Keratinocyte (primary cell): ENCODE measurements at regions not wholly inside any gene's neighbourhood (a gene's known extent, or its start where the extent isn't known, plus 50 kb on each side); places are given as distances from the start of the nearest gene placed in this dataset.

ENCODE experiments used
- DNase-seq: peaks from one replicate; pipeline ENCODE4 v3.0.0-alpha.2; 2011; ENCODE audit warnings: low read depth, missing footprints, low spot score
- FAIRE-seq: peaks from 2 replicates; lab custom pipeline; 2011; peaks lifted over from hg19 to GRCh38; lab: Jason Lieb, UNC
- H2AFZ ChIP-seq: 2 replicates; pipeline ENCODE4 v1.6.0; 2012; ENCODE audit warnings: low read length, control low read depth, inconsistent platforms; ENCODE audit not compliant: control insufficient read depth
- H3K27ac ChIP-seq: 2 replicates; pipeline ENCODE4 v1.5.1; 2011; ENCODE audit warnings: low read length; ENCODE audit not compliant: control insufficient read depth, insufficient read depth
- H3K27me3 ChIP-seq: 3 replicates; pipeline ENCODE4 v1.6.0; 2011; ENCODE audit warnings: low read length; ENCODE audit not compliant: control insufficient read depth, insufficient read depth; ENCODE audit errors: extremely low read depth
- H3K36me3 ChIP-seq, 2 experiments: 2 replicates in 1 of 2; 3 replicates in 1 of 2; pipeline ENCODE4 v1.5.1; 2011; ENCODE audit warnings: low read length in 2 of 2, mild to moderate bottlenecking in 1 of 2; ENCODE audit not compliant: control insufficient read depth in 2 of 2, insufficient read depth in 2 of 2; ENCODE audit errors: extremely low read depth in 1 of 2
- H3K4me1 ChIP-seq: 3 replicates; pipeline ENCODE4 v1.5.1; 2011; ENCODE audit warnings: low read length; ENCODE audit not compliant: control insufficient read depth, insufficient read depth; ENCODE audit errors: extremely low read depth
- H3K4me2 ChIP-seq: 3 replicates; pipeline ENCODE4 v1.6.0; 2011; ENCODE audit warnings: low read depth, low read length; ENCODE audit not compliant: control insufficient read depth, insufficient read depth; ENCODE audit errors: extremely low read depth
- H3K4me3 ChIP-seq, 3 experiments: fragments of 200-600 bp in 1 of 3; sonication (generic) in 1 of 3; 2 replicates in 2 of 3; 3 replicates in 1 of 3; pipeline ENCODE4 v1.5.1; 2011 to 2016; ENCODE audit warnings: low read length in 3 of 3, mild to moderate bottlenecking in 3 of 3, control low read depth in 2 of 3, inconsistent platforms in 1 of 3, low read depth in 1 of 3, mixed read lengths in 1 of 3, mixed run types in 1 of 3, moderate library complexity in 1 of 3; ENCODE audit not compliant: control insufficient read depth in 2 of 3, insufficient read depth in 2 of 3; ENCODE audit errors: extremely low read depth in 1 of 3
- H3K79me2 ChIP-seq: 2 replicates; pipeline ENCODE4 v1.6.0; 2012; ENCODE audit warnings: low read length; ENCODE audit not compliant: control insufficient read depth, insufficient read depth
- H3K9ac ChIP-seq: 3 replicates; pipeline ENCODE4 v1.6.0; 2011; ENCODE audit warnings: low read length; ENCODE audit not compliant: control insufficient read depth, insufficient read depth; ENCODE audit errors: extremely low read depth
- H3K9me1 ChIP-seq: 3 replicates; pipeline ENCODE4 v1.6.0; 2011; ENCODE audit warnings: low read length; ENCODE audit not compliant: control insufficient read depth, insufficient read depth; ENCODE audit errors: extremely low read depth
- H3K9me3 ChIP-seq: 2 replicates; pipeline ENCODE4 v1.5.1; 2012; ENCODE audit warnings: low read depth, low read length; ENCODE audit not compliant: control insufficient read depth
- H4K20me1 ChIP-seq: 3 replicates; pipeline ENCODE4 v1.6.0; 2011; ENCODE audit warnings: low read length; ENCODE audit not compliant: control insufficient read depth, insufficient read depth; ENCODE audit errors: extremely low read depth
- CTCF ChIP-seq, 3 experiments: IDR thresholded peaks in 1 of 3; conservative IDR thresholded peaks in 1 of 3; optimal IDR thresholded peaks in 1 of 3; 2 replicates in 2 of 3; 3 replicates in 1 of 3; pipeline versions ENCODE3 to v1.5.1; 2011; ENCODE audit warnings: low read length in 3 of 3, mild to moderate bottlenecking in 3 of 3, moderate library complexity in 2 of 3, control low read depth in 1 of 3, inconsistent platforms in 1 of 3; ENCODE audit not compliant: insufficient read depth in 2 of 3; ENCODE audit errors: extremely low read depth in 1 of 3
- EZH2 ChIP-seq: IDR thresholded peaks from one replicate; pipeline ENCODE4 v1.6.1; 2012; ENCODE audit warnings: inconsistent platforms, mild to moderate bottlenecking, low read length, moderate library complexity
- dilution Hi-C: fragments of 300-500 bp; cut with MboI; formaldehyde crosslinking; loops from one replicate; pipeline ENCODE4 v1.7.0; 2020; ENCODE audit warnings: low sequenced_read_pairs; ENCODE audit not compliant: extremely low pct_ligation_motif_present

DNA sequence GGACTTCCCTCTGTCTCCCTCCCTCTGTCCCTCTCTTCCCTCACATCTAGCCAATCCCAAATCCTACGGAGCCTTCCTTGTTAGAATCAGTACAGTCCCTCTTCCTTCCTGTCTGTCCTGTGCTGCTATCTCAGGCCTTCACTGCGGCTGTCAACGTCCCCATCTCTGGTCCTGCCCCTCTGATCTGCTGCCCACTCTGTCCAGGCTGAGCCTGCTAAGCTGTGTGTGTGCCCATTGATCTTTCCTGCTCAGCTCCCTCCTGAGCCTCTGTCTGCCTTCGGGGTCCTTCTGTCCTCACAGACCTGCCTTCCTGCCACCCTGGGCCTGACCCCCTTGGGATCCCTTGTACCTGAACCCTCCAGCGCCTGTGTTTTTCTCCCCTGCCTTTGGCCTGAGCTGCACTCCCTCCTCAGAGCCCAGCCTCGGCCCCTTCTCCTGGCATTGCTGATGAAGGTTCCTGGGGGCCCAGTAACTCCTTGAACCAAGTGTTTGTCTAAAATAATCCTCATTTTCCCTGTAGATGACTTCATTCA is 182.1 kb upstream of the SHH start:
- Histone ChIP-seq H3K9ac (no peak overlapping the region), H3K27ac (no peak overlapping the region), H3K36me3 (no peaks in the 10 kb centered on the region), H3K9me3 (no peaks in the 10 kb centered on the region), H3K4me1 (peaks cover 4% of the 10 kb centered on the region), H4K20me1 (no peaks in the 10 kb centered on the region), H2AFZ (no peak overlapping the region), H3K79me2 (no peaks in the 10 kb centered on the region), H3K4me2 (no peak overlapping the region), H3K9me1 (no peaks in the 10 kb centered on the region), H3K4me3 (no peak overlapping the region), H3K27me3 (peaks cover 5% of the 10 kb centered on the region)
- FAIRE-seq (no peak), DNase-seq (no peak)
- dilution Hi-C loops = no loop called here
- TF ChIP-seq EZH2 (no peak), CTCF (optimal IDR thresholded peaks at IDR 0.05 in 1 of 3, IDR thresholded peaks at IDR 0.05 in 1 of 3, conservative IDR thresholded peaks at IDR 0.05 in 1 of 3; ENCODE audit: extremely low read depth in 1 of 3, insufficient read depth in 2 of 3, low read length in 3 of 3) (no peak)

- no peak for FAIRE-seq
- Histone ChIP-seq H3K9me1 (no peaks in the 10 kb centered on the region), H3K27ac (no peak overlapping the region), H3K4me3 (no peak overlapping the region), H3K9me3 (no peaks in the 10 kb centered on the region), H3K36me3 (no peaks in the 10 kb centered on the region), H3K4me2 (no peak overlapping the region), H3K79me2 (no peaks in the 10 kb centered on the region), H3K4me1 (peaks cover 4% of the 10 kb centered on the region), H4K20me1 (no peaks in the 10 kb centered on the region), H3K27me3 (peaks cover 5% of the 10 kb centered on the region), H2AFZ (no peak overlapping the region), H3K9ac (no peak overlapping the region)
- dilution Hi-C loops = no loop called here
- DNase-seq = no peak
- TF ChIP-seq CTCF (optimal IDR thresholded peaks at IDR 0.05 in 1 of 3, IDR thresholded peaks at IDR 0.05 in 1 of 3, conservative IDR thresholded peaks at IDR 0.05 in 1 of 3; ENCODE audit: extremely low read depth in 1 of 3, insufficient read depth in 2 of 3, low read length in 3 of 3) = no peak
- TF ChIP-seq EZH2 = no peak
These were observed 181.4 kb upstream of the SHH start for GRCh38 chr7:155993420-155994278.
